Gastroesophageal sphincter (tissue), 3 donors: ENCODE measurements at regions not wholly inside any gene's neighbourhood (a gene's known extent, or its start where the extent isn't known, plus 50 kb on each side); places are given as distances from the start of the nearest gene placed in this dataset.

Experiments used
- POLR2AphosphoS5 ChIP-seq: sonication (generic); formaldehyde crosslinking; IDR thresholded peaks from one replicate; pipeline ENCODE4 v1.6.1; 2017; ENCODE audit warnings: antibody characterized with exemption
- TF ChIP-seq, protein P1 (sequence below), 4 experiments: fragments of 200-600 bp in 2 of 4; fragments of 450-650 bp in 2 of 4; sonication (generic) in 1 of 4; IDR thresholded peaks; one replicate each; pipeline ENCODE4 v1.5.1; 2017 to 2019; ENCODE audit warnings: antibody characterized with exemption in 4 of 4, mild to moderate bottlenecking in 2 of 4, moderate library complexity in 2 of 4

DNA sequence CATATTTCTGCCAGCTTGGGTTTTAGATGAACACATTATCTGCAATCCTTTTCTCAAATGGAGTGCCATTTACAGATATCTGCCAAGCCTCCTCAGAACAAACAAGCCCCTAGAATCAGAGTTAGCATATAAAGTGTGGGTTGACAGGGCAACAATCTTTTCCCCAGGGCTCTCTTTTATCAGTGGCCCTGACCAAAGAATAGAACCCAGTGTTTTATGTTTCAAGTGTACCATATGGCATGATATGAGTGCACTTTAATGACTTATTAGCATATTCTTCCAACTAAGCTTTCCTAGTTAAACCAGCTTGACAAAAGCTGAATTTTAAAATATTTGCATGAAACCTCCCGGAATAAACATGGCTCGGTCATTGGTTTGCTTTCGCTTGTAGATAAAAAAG is 57.3 kb downstream of the EVX1 start:
- TF ChIP-seq, protein P1, sequence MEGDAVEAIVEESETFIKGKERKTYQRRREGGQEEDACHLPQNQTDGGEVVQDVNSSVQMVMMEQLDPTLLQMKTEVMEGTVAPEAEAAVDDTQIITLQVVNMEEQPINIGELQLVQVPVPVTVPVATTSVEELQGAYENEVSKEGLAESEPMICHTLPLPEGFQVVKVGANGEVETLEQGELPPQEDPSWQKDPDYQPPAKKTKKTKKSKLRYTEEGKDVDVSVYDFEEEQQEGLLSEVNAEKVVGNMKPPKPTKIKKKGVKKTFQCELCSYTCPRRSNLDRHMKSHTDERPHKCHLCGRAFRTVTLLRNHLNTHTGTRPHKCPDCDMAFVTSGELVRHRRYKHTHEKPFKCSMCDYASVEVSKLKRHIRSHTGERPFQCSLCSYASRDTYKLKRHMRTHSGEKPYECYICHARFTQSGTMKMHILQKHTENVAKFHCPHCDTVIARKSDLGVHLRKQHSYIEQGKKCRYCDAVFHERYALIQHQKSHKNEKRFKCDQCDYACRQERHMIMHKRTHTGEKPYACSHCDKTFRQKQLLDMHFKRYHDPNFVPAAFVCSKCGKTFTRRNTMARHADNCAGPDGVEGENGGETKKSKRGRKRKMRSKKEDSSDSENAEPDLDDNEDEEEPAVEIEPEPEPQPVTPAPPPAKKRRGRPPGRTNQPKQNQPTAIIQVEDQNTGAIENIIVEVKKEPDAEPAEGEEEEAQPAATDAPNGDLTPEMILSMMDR (IDR thresholded peaks at IDR 0.05), result no peak
- TF ChIP-seq POLR2AphosphoS5, result no peak
